ENCODE measurements at regions not wholly inside any gene's neighbourhood (a gene's known extent, or its start where the extent isn't known, plus 50 kb on each side); places are given as distances from the start of the nearest gene placed in this dataset.

GRCh38 chr12:67919406-67919805, 69.8 kb upstream of the IFNG-AS1 start:
- no peak for TF ChIP-seq EP300 (IDR thresholded peaks at IDR 0.05)
- no peak for TF ChIP-seq POLR2A (IDR thresholded peaks at IDR 0.05; ENCODE audit: low read depth)
- TF ChIP-seq, protein P1, sequence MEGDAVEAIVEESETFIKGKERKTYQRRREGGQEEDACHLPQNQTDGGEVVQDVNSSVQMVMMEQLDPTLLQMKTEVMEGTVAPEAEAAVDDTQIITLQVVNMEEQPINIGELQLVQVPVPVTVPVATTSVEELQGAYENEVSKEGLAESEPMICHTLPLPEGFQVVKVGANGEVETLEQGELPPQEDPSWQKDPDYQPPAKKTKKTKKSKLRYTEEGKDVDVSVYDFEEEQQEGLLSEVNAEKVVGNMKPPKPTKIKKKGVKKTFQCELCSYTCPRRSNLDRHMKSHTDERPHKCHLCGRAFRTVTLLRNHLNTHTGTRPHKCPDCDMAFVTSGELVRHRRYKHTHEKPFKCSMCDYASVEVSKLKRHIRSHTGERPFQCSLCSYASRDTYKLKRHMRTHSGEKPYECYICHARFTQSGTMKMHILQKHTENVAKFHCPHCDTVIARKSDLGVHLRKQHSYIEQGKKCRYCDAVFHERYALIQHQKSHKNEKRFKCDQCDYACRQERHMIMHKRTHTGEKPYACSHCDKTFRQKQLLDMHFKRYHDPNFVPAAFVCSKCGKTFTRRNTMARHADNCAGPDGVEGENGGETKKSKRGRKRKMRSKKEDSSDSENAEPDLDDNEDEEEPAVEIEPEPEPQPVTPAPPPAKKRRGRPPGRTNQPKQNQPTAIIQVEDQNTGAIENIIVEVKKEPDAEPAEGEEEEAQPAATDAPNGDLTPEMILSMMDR (IDR thresholded peaks at IDR 0.05): no peak

Data from esophagus muscularis mucosa (tissue), 4 donors.